ENCODE measurements at regions not wholly inside any gene's neighbourhood (a gene's known extent, or its start where the extent isn't known, plus 50 kb on each side); places are given as distances from the start of the nearest gene placed in this dataset.

DNA sequence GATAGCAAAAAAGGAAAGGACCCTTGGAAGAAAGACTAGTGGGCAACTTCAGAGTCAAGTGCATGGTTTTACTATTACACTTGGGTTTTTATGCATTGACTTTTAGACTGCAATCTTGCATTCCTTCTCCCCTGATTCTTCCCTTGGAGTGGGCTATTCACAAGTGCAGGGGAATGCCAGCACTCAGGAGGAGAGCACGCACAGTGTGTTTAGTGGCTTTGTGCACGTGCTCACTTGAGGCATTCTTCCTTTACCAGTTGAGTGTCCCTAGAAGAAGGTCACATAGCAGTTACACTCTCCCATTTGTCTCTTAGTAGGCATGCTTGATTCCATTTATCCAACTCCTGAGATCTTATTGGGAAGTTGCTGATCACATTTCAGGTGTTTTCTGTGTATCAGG is 351.1 kb upstream of the HSFY2 start:
- TF ChIP-seq, protein P1, sequence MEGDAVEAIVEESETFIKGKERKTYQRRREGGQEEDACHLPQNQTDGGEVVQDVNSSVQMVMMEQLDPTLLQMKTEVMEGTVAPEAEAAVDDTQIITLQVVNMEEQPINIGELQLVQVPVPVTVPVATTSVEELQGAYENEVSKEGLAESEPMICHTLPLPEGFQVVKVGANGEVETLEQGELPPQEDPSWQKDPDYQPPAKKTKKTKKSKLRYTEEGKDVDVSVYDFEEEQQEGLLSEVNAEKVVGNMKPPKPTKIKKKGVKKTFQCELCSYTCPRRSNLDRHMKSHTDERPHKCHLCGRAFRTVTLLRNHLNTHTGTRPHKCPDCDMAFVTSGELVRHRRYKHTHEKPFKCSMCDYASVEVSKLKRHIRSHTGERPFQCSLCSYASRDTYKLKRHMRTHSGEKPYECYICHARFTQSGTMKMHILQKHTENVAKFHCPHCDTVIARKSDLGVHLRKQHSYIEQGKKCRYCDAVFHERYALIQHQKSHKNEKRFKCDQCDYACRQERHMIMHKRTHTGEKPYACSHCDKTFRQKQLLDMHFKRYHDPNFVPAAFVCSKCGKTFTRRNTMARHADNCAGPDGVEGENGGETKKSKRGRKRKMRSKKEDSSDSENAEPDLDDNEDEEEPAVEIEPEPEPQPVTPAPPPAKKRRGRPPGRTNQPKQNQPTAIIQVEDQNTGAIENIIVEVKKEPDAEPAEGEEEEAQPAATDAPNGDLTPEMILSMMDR (IDR thresholded peaks at IDR 0.05; ENCODE audit: low read depth, low read length) = no peak
- no peaks in the 10 kb centered on the region for H3K4me1 ChIP-seq (ENCODE audit: low read depth)
- no peak overlapping the region for H3K27ac ChIP-seq
- H3K36me3 ChIP-seq = no peaks in the 10 kb centered on the region
- H3K27me3 ChIP-seq = no peaks in the 10 kb centered on the region
- no peak for DNase-seq (ENCODE audit: low read depth in 1 of 2, low spot score in 1 of 2)
- no peaks in the 10 kb centered on the region for H3K9me3 ChIP-seq (ENCODE audit: low read depth)
- H3K4me3 ChIP-seq = no peak overlapping the region

- no peak for DNase-seq (ENCODE audit: low read depth in 1 of 2, low spot score in 1 of 2)
- no peaks in the 10 kb centered on the region for H3K9me3 ChIP-seq (ENCODE audit: low read depth)
- no peak overlapping the region for H3K27ac ChIP-seq
- H3K4me1 ChIP-seq (ENCODE audit: low read depth) = no peaks in the 10 kb centered on the region
- H3K4me3 ChIP-seq = no peak overlapping the region
- no peaks in the 10 kb centered on the region for H3K36me3 ChIP-seq
- TF ChIP-seq, protein P1 (IDR thresholded peaks at IDR 0.05; ENCODE audit: low read depth, low read length) = no peak
- no peaks in the 10 kb centered on the region for H3K27me3 ChIP-seq
Measured at GRCh38 chrY:19122450-19122849, 348.9 kb upstream of the HSFY2 start.

DNA sequence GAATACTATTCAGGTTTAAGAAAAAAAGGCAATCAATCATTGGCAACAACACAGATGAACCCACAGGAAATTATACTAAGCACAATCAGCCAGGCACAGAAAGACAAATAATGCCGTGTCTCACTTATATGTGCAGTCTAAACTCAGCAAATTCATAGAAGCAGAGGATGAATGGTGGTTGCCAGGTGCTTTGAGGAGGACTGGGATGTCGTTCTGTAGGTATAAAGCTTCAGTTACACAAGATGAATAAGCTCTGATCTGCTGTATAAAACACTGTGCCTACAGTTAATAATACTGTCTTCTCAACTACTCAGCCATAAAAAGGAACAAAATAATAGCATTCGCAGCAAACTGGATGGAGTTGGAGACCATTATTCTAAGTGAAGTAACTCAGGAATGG is 324.8 kb upstream of the HSFY2 start:
- Histone ChIP-seq H3K36me3 (no peaks in the 10 kb centered on the region), H3K4me3 (no peak overlapping the region), H3K27ac (no peak overlapping the region), H3K27me3 (no peaks in the 10 kb centered on the region), H3K9me3 (ENCODE audit: low read depth) (no peaks in the 10 kb centered on the region), H3K4me1 (ENCODE audit: low read depth) (no peaks in the 10 kb centered on the region)
- DNase-seq (ENCODE audit: low read depth in 1 of 2, low spot score in 1 of 2) = no peak
- TF ChIP-seq, protein P1 (IDR thresholded peaks at IDR 0.05; ENCODE audit: low read depth, low read length) = no peak

DNA sequence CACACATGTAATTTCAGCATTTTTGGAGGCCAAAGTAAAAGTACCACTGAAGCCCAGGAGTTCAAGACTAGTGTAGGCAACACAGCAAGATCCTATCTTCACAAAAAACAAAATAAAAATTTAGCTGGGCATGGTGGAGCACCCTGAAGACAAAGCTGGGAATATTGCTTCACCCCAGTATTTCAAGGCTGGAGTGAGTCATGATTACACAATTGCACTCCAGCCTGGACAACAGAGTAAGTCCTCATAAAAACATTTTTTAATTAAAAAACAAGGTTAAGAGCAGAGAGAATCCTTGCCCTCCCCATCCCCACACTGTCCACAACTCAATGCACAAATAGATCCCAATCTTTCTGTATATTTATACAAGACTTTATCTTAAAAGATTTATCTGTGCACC is 321.9 kb upstream of the HSFY2 start:
- no peaks in the 10 kb centered on the region for H3K9me3 ChIP-seq (ENCODE audit: low read depth)
- no peaks in the 10 kb centered on the region for H3K27me3 ChIP-seq
- no peak overlapping the region for H3K27ac ChIP-seq
- H3K4me1 ChIP-seq (ENCODE audit: low read depth) = no peaks in the 10 kb centered on the region
- no peak overlapping the region for H3K4me3 ChIP-seq
- TF ChIP-seq, protein P1 (IDR thresholded peaks at IDR 0.05; ENCODE audit: low read depth, low read length) = no peak
- no peaks in the 10 kb centered on the region for H3K36me3 ChIP-seq
- DNase-seq (ENCODE audit: low read depth in 1 of 2, low spot score in 1 of 2) = peak in 1 of 2 donors; percentile 19

DNA sequence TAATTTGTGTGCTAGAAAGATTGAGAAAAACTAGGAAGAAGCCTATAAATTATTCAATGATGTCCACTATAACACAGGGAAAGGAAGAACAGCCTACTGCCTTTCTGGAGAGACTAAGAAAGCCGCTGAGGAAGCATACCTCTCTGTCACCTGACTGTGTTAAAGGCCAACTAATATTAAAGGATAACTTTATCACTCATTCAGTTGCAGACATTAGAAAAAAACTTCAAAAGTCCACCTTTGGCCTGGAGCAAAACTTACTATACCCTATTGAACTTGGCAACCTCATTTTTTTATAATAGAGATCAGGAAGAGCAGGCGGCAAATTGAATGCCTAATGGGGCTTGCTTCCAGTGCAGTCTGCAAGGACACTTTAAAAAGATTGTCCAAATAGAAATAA is 309.5 kb upstream of the HSFY2 start:
- H3K27ac ChIP-seq = no peak overlapping the region
- H3K36me3 ChIP-seq = no peaks in the 10 kb centered on the region
- H3K27me3 ChIP-seq = no peaks in the 10 kb centered on the region
- no peaks in the 10 kb centered on the region for H3K4me1 ChIP-seq (ENCODE audit: low read depth)
- TF ChIP-seq, protein P1 (IDR thresholded peaks at IDR 0.05; ENCODE audit: low read depth, low read length) = no peak
- H3K9me3 ChIP-seq (ENCODE audit: low read depth) = no peaks in the 10 kb centered on the region
- no peak overlapping the region for H3K4me3 ChIP-seq
- no peak for DNase-seq (ENCODE audit: low read depth in 1 of 2, low spot score in 1 of 2)

DNA sequence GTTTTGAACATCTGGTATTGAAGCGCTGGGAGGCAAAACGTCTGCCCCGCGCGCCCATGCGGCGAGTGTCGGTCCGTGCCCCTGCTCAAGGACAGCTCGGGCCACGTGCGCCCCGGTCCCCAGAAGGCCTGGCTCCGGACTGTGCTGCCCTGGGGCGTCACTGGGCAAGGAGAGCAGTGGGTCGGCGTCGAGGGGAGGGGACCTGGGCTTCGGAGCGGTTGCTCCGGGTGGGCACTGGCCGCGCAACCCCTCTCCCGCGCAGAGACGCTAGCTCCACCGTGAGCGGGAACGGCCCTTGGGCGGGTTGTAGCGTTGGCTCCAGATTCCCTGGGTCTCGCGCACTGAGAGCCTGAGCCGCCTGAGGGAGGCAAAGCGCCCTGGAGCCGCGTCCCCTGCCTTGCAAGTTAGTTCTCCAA is 304.2 kb upstream of the HSFY2 start:
- TF ChIP-seq, protein P1 (IDR thresholded peaks at IDR 0.05; ENCODE audit: low read depth, low read length) = peak; percentile 15
- peak in 1 of 2 donors; percentile 50 for DNase-seq (ENCODE audit: low read depth in 1 of 2, low spot score in 1 of 2)
- H3K27me3 ChIP-seq = no peaks in the 10 kb centered on the region
- H3K36me3 ChIP-seq = no peaks in the 10 kb centered on the region
- H3K27ac ChIP-seq = no peak overlapping the region
- no peaks in the 10 kb centered on the region for H3K4me1 ChIP-seq (ENCODE audit: low read depth)
- H3K4me3 ChIP-seq = no peak overlapping the region
- no peaks in the 10 kb centered on the region for H3K9me3 ChIP-seq (ENCODE audit: low read depth)
